ENCODE measurements at regions not wholly inside any gene's neighbourhood (a gene's known extent, or its start where the extent isn't known, plus 50 kb on each side); places are given as distances from the start of the nearest gene placed in this dataset.

GRCh38 chr16:79946252-79946651, 345.7 kb upstream of the MAF start:
- TF ChIP-seq GATA2 (IDR thresholded peaks at IDR 0.05; ENCODE audit: low read depth, low read length) (no peak), GATA3 (IDR thresholded peaks at IDR 0.05; ENCODE audit: low read depth, low read length) (no peak)

- TF ChIP-seq GATA3 (IDR thresholded peaks at IDR 0.05; ENCODE audit: low read depth, low read length) (no peak), GATA2 (IDR thresholded peaks at IDR 0.05; ENCODE audit: low read depth, low read length) (no peak)
Observed at GRCh38 chr16:79943736-79944135, 343.2 kb upstream of the MAF start.

GRCh38 chr16:79938575-79938974, 338.0 kb upstream of the MAF start:
- no peak for TF ChIP-seq GATA3 (IDR thresholded peaks at IDR 0.05; ENCODE audit: low read depth, low read length)
- TF ChIP-seq GATA2 (IDR thresholded peaks at IDR 0.05; ENCODE audit: low read depth, low read length), result no peak

- TF ChIP-seq GATA2 (IDR thresholded peaks at IDR 0.05; ENCODE audit: low read depth, low read length) (no peak), GATA3 (IDR thresholded peaks at IDR 0.05; ENCODE audit: low read depth, low read length) (no peak)
Observed at GRCh38 chr16:79933603-79934002, 333.1 kb upstream of the MAF start.

- TF ChIP-seq GATA3 (IDR thresholded peaks at IDR 0.05; ENCODE audit: low read depth, low read length) (no peak), GATA2 (IDR thresholded peaks at IDR 0.05; ENCODE audit: low read depth, low read length) (no peak)
Observed at GRCh38 chr16:79932572-79932971, 332.0 kb upstream of the MAF start.

- TF ChIP-seq GATA3 (IDR thresholded peaks at IDR 0.05; ENCODE audit: low read depth, low read length), result no peak
- no peak for TF ChIP-seq GATA2 (IDR thresholded peaks at IDR 0.05; ENCODE audit: low read depth, low read length)
Observed at GRCh38 chr16:79931721-79932120, 331.2 kb upstream of the MAF start.

- no peak for TF ChIP-seq GATA3 (IDR thresholded peaks at IDR 0.05; ENCODE audit: low read depth, low read length)
- no peak for TF ChIP-seq GATA2 (IDR thresholded peaks at IDR 0.05; ENCODE audit: low read depth, low read length)
Observed at GRCh38 chr16:79929260-79929965, 328.9 kb upstream of the MAF start.

GRCh38 chr16:79928142-79928873, 327.8 kb upstream of the MAF start:
- TF ChIP-seq GATA3 (IDR thresholded peaks at IDR 0.05; ENCODE audit: low read depth, low read length) (no peak), GATA2 (IDR thresholded peaks at IDR 0.05; ENCODE audit: low read depth, low read length) (no peak)

- TF ChIP-seq GATA3 (IDR thresholded peaks at IDR 0.05; ENCODE audit: low read depth, low read length) (no peak), GATA2 (IDR thresholded peaks at IDR 0.05; ENCODE audit: low read depth, low read length) (no peak)
Observed at GRCh38 chr16:79926451-79927205, 326.1 kb upstream of the MAF start.

GRCh38 chr16:79923431-79923830, 322.9 kb upstream of the MAF start:
- TF ChIP-seq GATA3 (IDR thresholded peaks at IDR 0.05; ENCODE audit: low read depth, low read length) (no peak), GATA2 (IDR thresholded peaks at IDR 0.05; ENCODE audit: low read depth, low read length) (no peak)

GRCh38 chr16:79920685-79921084, 320.1 kb upstream of the MAF start:
- TF ChIP-seq GATA2 (IDR thresholded peaks at IDR 0.05; ENCODE audit: low read depth, low read length) (no peak), GATA3 (IDR thresholded peaks at IDR 0.05; ENCODE audit: low read depth, low read length) (no peak)

- TF ChIP-seq GATA3 (IDR thresholded peaks at IDR 0.05; ENCODE audit: low read depth, low read length), result no peak
- no peak for TF ChIP-seq GATA2 (IDR thresholded peaks at IDR 0.05; ENCODE audit: low read depth, low read length)
Observed at GRCh38 chr16:79918916-79919315, 318.4 kb upstream of the MAF start.

GRCh38 chr16:79915761-79916160, 315.2 kb upstream of the MAF start:
- TF ChIP-seq GATA2 (IDR thresholded peaks at IDR 0.05; ENCODE audit: low read depth, low read length) (no peak), GATA3 (IDR thresholded peaks at IDR 0.05; ENCODE audit: low read depth, low read length) (no peak)

GRCh38 chr16:79914961-79915720, 314.6 kb upstream of the MAF start:
- TF ChIP-seq GATA3 (IDR thresholded peaks at IDR 0.05; ENCODE audit: low read depth, low read length) (no peak), GATA2 (IDR thresholded peaks at IDR 0.05; ENCODE audit: low read depth, low read length) (no peak)
